ENCODE measurements at regions not wholly inside any gene's neighbourhood (a gene's known extent, or its start where the extent isn't known, plus 50 kb on each side); places are given as distances from the start of the nearest gene placed in this dataset.
"Not testable (repeated sequence)": the region's sequence is repeated elsewhere in the genome, so short reads cannot be mapped to it uniquely, and the experiment has no call there.

DNA sequence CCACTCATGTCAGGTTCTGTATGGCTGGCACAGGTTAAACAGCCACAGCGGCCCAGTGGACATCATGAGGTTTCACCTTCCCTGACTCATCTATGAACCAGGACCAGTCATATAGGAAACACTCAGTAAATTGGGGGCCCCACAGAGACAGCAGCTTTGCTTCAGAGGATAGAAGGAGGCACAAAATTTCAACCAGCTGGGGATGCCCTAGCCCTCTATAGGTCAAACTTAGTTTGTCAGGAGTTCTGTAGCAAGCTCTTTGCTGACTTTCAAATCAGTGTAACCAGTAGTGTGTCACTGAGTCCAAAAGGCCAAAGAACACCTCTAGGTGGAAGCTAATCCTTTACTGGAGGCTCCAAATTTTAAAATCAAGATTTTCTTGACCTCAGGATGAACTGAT lies 4157.8 kb upstream of the TPTE start:
- not testable (repeated sequence) for H3K4me3 ChIP-seq (ENCODE audit: low read depth in 1 of 5, low read length in 5 of 5); H3K36me3 ChIP-seq (ENCODE audit: control insufficient read depth in 5 of 5, insufficient read depth in 5 of 5, low read length in 5 of 5); H3K4me1 ChIP-seq (ENCODE audit: control insufficient read depth in 5 of 5, insufficient read depth in 5 of 5, low read length in 5 of 5); H3K9ac ChIP-seq (ENCODE audit: low read length in 5 of 5); H3K27ac ChIP-seq (ENCODE audit: low read depth, low read length); H3K27me3 ChIP-seq (ENCODE audit: control insufficient read depth in 5 of 5, insufficient read depth in 4 of 5, low read length in 5 of 5); H3K9me3 ChIP-seq (ENCODE audit: control insufficient read depth in 5 of 5, low read length in 5 of 5)

DNA sequence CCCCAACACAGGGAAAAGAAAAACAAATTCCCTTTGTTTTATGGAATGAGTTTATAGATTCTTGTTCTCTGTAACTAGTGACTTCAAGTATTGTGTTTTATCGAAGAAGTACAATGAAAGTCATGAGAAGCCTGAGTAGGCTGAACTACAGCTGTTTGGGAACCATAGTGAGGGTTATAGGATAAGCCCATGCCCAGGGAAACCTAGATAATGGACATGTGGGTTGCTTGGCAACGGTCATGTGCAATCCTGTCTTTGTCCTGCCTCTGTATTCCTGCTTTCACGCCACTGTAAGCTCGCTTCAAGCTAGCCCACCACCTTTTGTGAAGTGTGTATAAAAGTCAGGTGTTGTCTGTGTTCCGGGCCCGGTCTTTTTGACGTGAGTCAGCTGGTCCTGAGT lies 4152.6 kb upstream of the TPTE start:
- not testable (repeated sequence) for H3K4me1 ChIP-seq (ENCODE audit: control insufficient read depth in 5 of 5, insufficient read depth in 5 of 5, low read length in 5 of 5); H3K36me3 ChIP-seq (ENCODE audit: control insufficient read depth in 5 of 5, insufficient read depth in 5 of 5, low read length in 5 of 5); H3K27me3 ChIP-seq (ENCODE audit: control insufficient read depth in 5 of 5, insufficient read depth in 4 of 5, low read length in 5 of 5); H3K9me3 ChIP-seq (ENCODE audit: control insufficient read depth in 5 of 5, low read length in 5 of 5); H3K9ac ChIP-seq (ENCODE audit: low read length in 5 of 5); H3K27ac ChIP-seq (ENCODE audit: low read depth, low read length)
- H3K4me3 ChIP-seq (ENCODE audit: low read depth in 1 of 5, low read length in 5 of 5) = peak overlapping the region in 3 of 5 donors; percentile 32 to 56 (median 42)

GRCh38 chr21:6373253-6373652 lies 4148.1 kb upstream of the TPTE start:
- not testable (repeated sequence) for H3K36me3 ChIP-seq (ENCODE audit: control insufficient read depth in 5 of 5, insufficient read depth in 5 of 5, low read length in 5 of 5); H3K27ac ChIP-seq (ENCODE audit: low read depth, low read length); H3K4me3 ChIP-seq (ENCODE audit: low read depth in 1 of 5, low read length in 5 of 5)

GRCh38 chr21:6374232-6374631 lies 4147.2 kb upstream of the TPTE start:
- not testable (repeated sequence) for H3K27me3 ChIP-seq (ENCODE audit: control insufficient read depth in 5 of 5, insufficient read depth in 4 of 5, low read length in 5 of 5); H3K9ac ChIP-seq (ENCODE audit: low read length in 5 of 5); H3K4me3 ChIP-seq (ENCODE audit: low read depth in 1 of 5, low read length in 5 of 5)

More at GRCh38 chr21:6373253-6373652, 4148.1 kb upstream of the TPTE start:
- H3K4me1 ChIP-seq (ENCODE audit: control insufficient read depth in 5 of 5, insufficient read depth in 5 of 5, low read length in 5 of 5); H3K9me3 ChIP-seq (ENCODE audit: control insufficient read depth in 5 of 5, low read length in 5 of 5); H3K27me3 ChIP-seq (ENCODE audit: control insufficient read depth in 5 of 5, insufficient read depth in 4 of 5, low read length in 5 of 5); H3K9ac ChIP-seq (ENCODE audit: low read length in 5 of 5): not testable (repeated sequence)

DNA sequence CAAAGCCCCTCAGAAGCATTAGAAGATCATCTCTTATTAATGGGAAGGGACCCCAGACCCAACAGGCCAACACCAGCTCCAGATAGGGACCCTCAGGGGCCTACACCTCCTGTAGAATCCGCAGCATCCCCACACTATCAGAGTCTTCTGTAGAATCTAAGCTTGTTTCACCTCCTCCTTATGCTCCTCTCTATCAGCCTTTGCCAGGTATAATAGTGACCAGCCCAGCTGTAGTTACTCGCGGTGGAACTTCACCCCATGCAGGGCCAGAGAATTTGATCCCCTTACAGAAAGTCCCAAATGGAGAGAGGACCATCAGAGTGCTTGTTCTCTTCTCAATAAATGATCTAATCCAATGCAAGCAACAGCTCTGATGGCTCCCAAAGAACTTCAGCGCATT lies 4146.5 kb upstream of the TPTE start:
- not testable (repeated sequence) for H3K4me3 ChIP-seq (ENCODE audit: low read depth in 1 of 5, low read length in 5 of 5); H3K4me1 ChIP-seq (ENCODE audit: control insufficient read depth in 5 of 5, insufficient read depth in 5 of 5, low read length in 5 of 5); H3K36me3 ChIP-seq (ENCODE audit: control insufficient read depth in 5 of 5, insufficient read depth in 5 of 5, low read length in 5 of 5); H3K27ac ChIP-seq (ENCODE audit: low read depth, low read length); H3K9ac ChIP-seq (ENCODE audit: low read length in 5 of 5); H3K27me3 ChIP-seq (ENCODE audit: control insufficient read depth in 5 of 5, insufficient read depth in 4 of 5, low read length in 5 of 5); H3K9me3 ChIP-seq (ENCODE audit: control insufficient read depth in 5 of 5, low read length in 5 of 5)

More at GRCh38 chr21:6374232-6374631, 4147.2 kb upstream of the TPTE start:
- not testable (repeated sequence) for H3K4me1 ChIP-seq (ENCODE audit: control insufficient read depth in 5 of 5, insufficient read depth in 5 of 5, low read length in 5 of 5); H3K27ac ChIP-seq (ENCODE audit: low read depth, low read length); H3K36me3 ChIP-seq (ENCODE audit: control insufficient read depth in 5 of 5, insufficient read depth in 5 of 5, low read length in 5 of 5); H3K9me3 ChIP-seq (ENCODE audit: control insufficient read depth in 5 of 5, low read length in 5 of 5)

DNA sequence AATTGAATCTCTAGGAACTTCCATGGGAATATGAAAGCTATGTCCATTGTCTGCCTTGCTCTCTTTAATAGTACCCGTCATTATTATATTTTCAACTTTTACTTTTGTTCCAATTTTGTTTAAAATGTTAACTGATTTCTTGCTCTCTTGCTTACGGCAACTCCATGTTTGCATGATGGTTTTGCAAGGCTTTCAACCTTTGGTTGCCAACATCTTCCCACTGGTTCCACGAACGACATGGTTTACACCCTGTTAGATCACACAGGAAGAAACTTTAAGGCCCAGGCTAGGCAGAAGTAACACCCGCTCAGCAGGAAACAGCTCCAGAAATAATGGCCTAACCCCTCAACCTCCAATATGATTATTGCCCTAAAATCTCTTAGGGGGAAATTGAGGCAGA lies 4145.6 kb upstream of the TPTE start:
- H3K9ac ChIP-seq (ENCODE audit: low read length in 5 of 5); H3K27me3 ChIP-seq (ENCODE audit: control insufficient read depth in 5 of 5, insufficient read depth in 4 of 5, low read length in 5 of 5); H3K4me3 ChIP-seq (ENCODE audit: low read depth in 1 of 5, low read length in 5 of 5); H3K9me3 ChIP-seq (ENCODE audit: control insufficient read depth in 5 of 5, low read length in 5 of 5); H3K4me1 ChIP-seq (ENCODE audit: control insufficient read depth in 5 of 5, insufficient read depth in 5 of 5, low read length in 5 of 5); H3K36me3 ChIP-seq (ENCODE audit: control insufficient read depth in 5 of 5, insufficient read depth in 5 of 5, low read length in 5 of 5); H3K27ac ChIP-seq (ENCODE audit: low read depth, low read length): not testable (repeated sequence)

DNA sequence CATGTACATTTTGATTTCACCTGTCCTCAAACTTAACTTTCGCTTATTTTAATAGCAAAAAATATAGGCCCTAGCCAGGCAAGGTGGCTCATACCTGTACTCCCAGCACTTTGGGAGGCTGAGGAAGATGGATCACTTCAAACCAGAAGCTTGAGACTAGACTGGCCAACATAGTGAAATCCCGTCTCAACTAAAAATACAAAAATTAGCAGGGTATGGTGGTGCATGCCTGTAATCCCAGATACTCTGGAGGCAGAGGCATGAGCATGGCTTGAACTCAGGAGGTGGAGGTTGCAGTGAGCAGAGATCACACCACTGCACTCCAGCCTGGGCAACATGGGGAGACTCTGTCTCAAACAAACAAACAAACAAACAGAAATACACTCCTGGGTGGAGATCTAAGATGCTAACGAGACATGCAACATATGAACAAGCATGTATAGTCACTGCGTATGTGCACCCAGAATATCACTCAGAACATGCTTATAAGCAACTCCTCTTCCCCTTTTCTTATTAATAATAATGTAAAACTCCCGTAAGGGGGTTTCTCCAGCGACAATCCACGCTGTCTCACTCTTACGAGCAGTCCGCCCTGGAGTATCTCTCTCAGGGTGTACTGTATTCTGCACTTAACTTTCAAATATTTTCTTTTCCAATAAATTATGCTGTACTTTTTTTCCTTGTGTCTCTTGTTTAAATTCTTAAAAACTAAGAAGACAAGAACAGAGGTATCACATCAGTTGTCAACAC lies 4144.9 kb upstream of the TPTE start:
- H3K4me1 ChIP-seq (ENCODE audit: control insufficient read depth in 5 of 5, insufficient read depth in 5 of 5, low read length in 5 of 5); H3K4me3 ChIP-seq (ENCODE audit: low read depth in 1 of 5, low read length in 5 of 5); H3K36me3 ChIP-seq (ENCODE audit: control insufficient read depth in 5 of 5, insufficient read depth in 5 of 5, low read length in 5 of 5); H3K9me3 ChIP-seq (ENCODE audit: control insufficient read depth in 5 of 5, low read length in 5 of 5); H3K27me3 ChIP-seq (ENCODE audit: control insufficient read depth in 5 of 5, insufficient read depth in 4 of 5, low read length in 5 of 5); H3K27ac ChIP-seq (ENCODE audit: low read depth, low read length); H3K9ac ChIP-seq (ENCODE audit: low read length in 5 of 5): not testable (repeated sequence)
